HG02981 (cell line): ENCODE measurements at regions not wholly inside any gene's neighbourhood (a gene's known extent, or its start where the extent isn't known, plus 50 kb on each side); places are given as distances from the start of the nearest gene placed in this dataset.
"Not testable (repeated sequence)": the region's sequence is repeated elsewhere in the genome, so short reads cannot be mapped to it uniquely, and the experiment has no call there.

ENCODE experiments used
- ATAC-seq: cut with Tn5 transposase; IDR thresholded peaks from one replicate; pipeline ENCODE4 v1.9.1; 2021; ENCODE audit warnings: mild to moderate bottlenecking, moderate library complexity; ENCODE audit not compliant: unreplicated experiment

GRCh38 chr6:126949786-126950185 lies 168.7 kb upstream of the RSPO3 start:
- no peak for ATAC-seq

- ATAC-seq, result no peak
Observed at GRCh38 chr6:126955621-126956020, 162.8 kb upstream of the RSPO3 start.

GRCh38 chr6:126957721-126958120 lies 160.8 kb upstream of the RSPO3 start:
- no peak for ATAC-seq

- ATAC-seq, result no peak
Observed at GRCh38 chr6:126959765-126960164, 158.7 kb upstream of the RSPO3 start.

GRCh38 chr6:126963077-126963809 lies 155.2 kb upstream of the RSPO3 start:
- ATAC-seq, result no peak

GRCh38 chr6:126967296-126968005 lies 151.0 kb upstream of the RSPO3 start:
- ATAC-seq, result no peak

GRCh38 chr6:126976253-126976797 lies 142.1 kb upstream of the RSPO3 start:
- no peak for ATAC-seq

GRCh38 chr6:126983779-126984178 lies 134.7 kb upstream of the RSPO3 start:
- ATAC-seq, result no peak

- ATAC-seq, result not testable (repeated sequence)
Observed at GRCh38 chr6:126988125-126988524, 130.3 kb upstream of the RSPO3 start.

GRCh38 chr6:127000631-127001030 lies 117.8 kb upstream of the RSPO3 start:
- ATAC-seq, result no peak

GRCh38 chr6:127013865-127014264 lies 104.6 kb upstream of the RSPO3 start:
- no peak for ATAC-seq

- ATAC-seq, result no peak
Observed at GRCh38 chr6:127015858-127016257, 102.6 kb upstream of the RSPO3 start.

GRCh38 chr6:127019828-127020227 lies 98.6 kb upstream of the RSPO3 start:
- no peak for ATAC-seq

GRCh38 chr6:127022302-127022701 lies 96.2 kb upstream of the RSPO3 start:
- ATAC-seq, result no peak

- ATAC-seq, result no peak
Observed at GRCh38 chr6:127023001-127023778, 95.3 kb upstream of the RSPO3 start.

GRCh38 chr6:127026247-127026646 lies 92.2 kb upstream of the RSPO3 start:
- ATAC-seq, result no peak

GRCh38 chr6:127030111-127030510 lies 88.4 kb upstream of the RSPO3 start:
- ATAC-seq, result no peak

- no peak for ATAC-seq
Observed at GRCh38 chr6:127030836-127031235, 87.6 kb upstream of the RSPO3 start.

GRCh38 chr6:127031511-127031910 lies 87.0 kb upstream of the RSPO3 start:
- no peak for ATAC-seq

- ATAC-seq, result no peak
Observed at GRCh38 chr6:127032971-127033370, 85.5 kb upstream of the RSPO3 start.

- no peak for ATAC-seq
Observed at GRCh38 chr6:127051571-127052260, 66.8 kb upstream of the RSPO3 start.
